ENCODE measurements at regions not wholly inside any gene's neighbourhood (a gene's known extent, or its start where the extent isn't known, plus 50 kb on each side); places are given as distances from the start of the nearest gene placed in this dataset.

DNA sequence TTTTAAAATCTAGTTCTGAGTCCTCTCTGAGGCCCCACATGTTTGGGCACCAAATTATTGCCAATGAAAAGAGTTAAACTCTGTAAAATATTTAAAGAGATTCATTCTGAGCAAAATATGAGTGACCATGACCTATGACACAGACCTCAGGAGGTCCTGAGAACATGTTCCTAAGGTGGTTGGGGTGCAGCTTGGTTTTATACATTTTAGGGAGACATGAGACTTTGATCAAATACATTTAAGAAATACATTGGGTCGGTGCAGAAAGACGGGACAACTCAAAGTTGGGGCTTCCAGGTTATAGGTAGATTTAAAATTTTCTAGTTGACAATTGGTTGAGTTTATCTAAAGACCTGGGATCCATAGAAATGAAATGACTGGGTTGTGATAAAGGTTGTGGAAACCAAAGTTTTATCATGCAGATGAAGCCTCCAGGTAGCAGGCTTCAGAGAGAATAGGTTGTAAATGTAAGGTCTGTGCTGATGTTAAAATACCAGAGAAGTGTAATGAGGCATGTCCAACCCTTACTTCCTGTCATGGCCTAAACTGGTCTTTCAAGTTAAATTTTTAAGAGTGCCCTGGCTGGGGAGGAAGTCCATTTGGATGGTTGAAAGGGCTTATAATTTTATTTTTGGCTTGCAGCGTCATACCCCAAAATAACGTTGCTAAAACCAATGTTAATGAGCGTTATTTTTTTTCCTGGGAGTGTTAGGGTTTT, 274.9 kb downstream of the NUF2 start:
- TF ChIP-seq ZNF394 (tag by site-specific recombination; IDR thresholded peaks at IDR 0.05; ENCODE audit: borderline replicate concordance) = no peak
- no peak for TF ChIP-seq ZBTB21 (tag by site-specific recombination; IDR thresholded peaks at IDR 0.05)
- TF ChIP-seq ZNF121 (tag by site-specific recombination; IDR thresholded peaks at IDR 0.05) = no peak
- TF ChIP-seq, protein P1, sequence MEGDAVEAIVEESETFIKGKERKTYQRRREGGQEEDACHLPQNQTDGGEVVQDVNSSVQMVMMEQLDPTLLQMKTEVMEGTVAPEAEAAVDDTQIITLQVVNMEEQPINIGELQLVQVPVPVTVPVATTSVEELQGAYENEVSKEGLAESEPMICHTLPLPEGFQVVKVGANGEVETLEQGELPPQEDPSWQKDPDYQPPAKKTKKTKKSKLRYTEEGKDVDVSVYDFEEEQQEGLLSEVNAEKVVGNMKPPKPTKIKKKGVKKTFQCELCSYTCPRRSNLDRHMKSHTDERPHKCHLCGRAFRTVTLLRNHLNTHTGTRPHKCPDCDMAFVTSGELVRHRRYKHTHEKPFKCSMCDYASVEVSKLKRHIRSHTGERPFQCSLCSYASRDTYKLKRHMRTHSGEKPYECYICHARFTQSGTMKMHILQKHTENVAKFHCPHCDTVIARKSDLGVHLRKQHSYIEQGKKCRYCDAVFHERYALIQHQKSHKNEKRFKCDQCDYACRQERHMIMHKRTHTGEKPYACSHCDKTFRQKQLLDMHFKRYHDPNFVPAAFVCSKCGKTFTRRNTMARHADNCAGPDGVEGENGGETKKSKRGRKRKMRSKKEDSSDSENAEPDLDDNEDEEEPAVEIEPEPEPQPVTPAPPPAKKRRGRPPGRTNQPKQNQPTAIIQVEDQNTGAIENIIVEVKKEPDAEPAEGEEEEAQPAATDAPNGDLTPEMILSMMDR (tag by site-specific recombination; IDR thresholded peaks at IDR 0.05) = no peak
- TF ChIP-seq ZNF2 (tag by site-specific recombination; IDR thresholded peaks at IDR 0.05) = no peak
- no peak for TF ChIP-seq ZNF23 (tag by site-specific recombination; IDR thresholded peaks at IDR 0.05; ENCODE audit: borderline replicate concordance)
- no peak for TF ChIP-seq PRDM1 (tag by site-specific recombination; IDR thresholded peaks at IDR 0.05)

All from HEK293 (cell line).